K562 (cell line): ENCODE measurements at regions not wholly inside any gene's neighbourhood (a gene's known extent, or its start where the extent isn't known, plus 50 kb on each side); places are given as distances from the start of the nearest gene placed in this dataset.

Source experiments
- ATF1 ChIP-seq, 2 experiments: fragments of 450-650 bp in 1 of 2; IDR thresholded peaks; 2 replicates each; pipeline ENCODE4 v1.6.1; 2016; ENCODE audit warnings: missing compliant biosample characterization in 1 of 2, missing genetic modification characterization in 1 of 2
- EGR1 ChIP-seq: fragments of 450-650 bp; conservative IDR thresholded peaks from 2 replicates; pipeline ENCODE4 v1.6.1; 2017; ENCODE audit warnings: mild to moderate bottlenecking
- TAF1 ChIP-seq: IDR thresholded peaks from 2 replicates; pipeline ENCODE4 v1.6.1; 2011; ENCODE audit warnings: mild to moderate bottlenecking, low read length, moderate library complexity; ENCODE audit not compliant: insufficient read depth, control insufficient read depth, severe bottlenecking; ENCODE audit errors: extremely low read depth
- ZNF561 ChIP-seq: fragments of 450-650 bp; formaldehyde crosslinking; conservative IDR thresholded peaks from 2 replicates; pipeline ENCODE4 v1.4.0; 2020; ENCODE audit warnings: mild to moderate bottlenecking, moderate library complexity
- TF ChIP-seq, protein P1 (sequence below): fragments of 250-450 bp; sonication (Bioruptor Pico); IDR thresholded peaks from 2 replicates; pipeline ENCODE4 v1.5.0; 2021
- TF ChIP-seq, protein P2 (sequence below): sonication (generic); formaldehyde crosslinking; IDR thresholded peaks from 2 replicates; pipeline ENCODE4 v1.8.1; 2023; ENCODE audit warnings: mild to moderate bottlenecking, missing genetic modification reagents
- TF ChIP-seq, protein P3 (sequence below): fragments of 200-800 bp; sonication (Bioruptor generic); IDR thresholded peaks from 2 replicates; pipeline ENCODE4 v1.6.1; 2016; ENCODE audit warnings: missing genetic modification characterization, missing compliant biosample characterization
- TF ChIP-seq, protein P4 (sequence below), 2 experiments: fragments of 450-650 bp; formaldehyde crosslinking in 1 of 2; IDR thresholded peaks; 2 replicates each; pipeline versions ENCODE4 v1.4.0 to v1.6.1; 2014 to 2020; ENCODE audit warnings: mild to moderate bottlenecking in 2 of 2, borderline replicate concordance in 1 of 2, low read depth in 1 of 2
- TF ChIP-seq, protein P5 (sequence below): sonication (generic); formaldehyde crosslinking; IDR thresholded peaks from 2 replicates; pipeline ENCODE4 v1.8.0; 2022; ENCODE audit warnings: mild to moderate bottlenecking, low read depth, missing genetic modification reagents
- TF ChIP-seq, protein P6 (sequence below), 3 experiments: IDR thresholded peaks in 2 of 3; conservative IDR thresholded peaks in 1 of 3; 2 replicates each; pipeline ENCODE4 v1.5.1; 2011 to 2012; ENCODE audit warnings: low read length in 3 of 3, mild to moderate bottlenecking in 3 of 3, control low read depth in 2 of 3, improper control_type of control experiment in 1 of 3, inconsistent platforms in 1 of 3, low read depth in 1 of 3, mixed read lengths in 1 of 3, moderate library complexity in 1 of 3; ENCODE audit not compliant: insufficient read depth in 2 of 3

DNA sequence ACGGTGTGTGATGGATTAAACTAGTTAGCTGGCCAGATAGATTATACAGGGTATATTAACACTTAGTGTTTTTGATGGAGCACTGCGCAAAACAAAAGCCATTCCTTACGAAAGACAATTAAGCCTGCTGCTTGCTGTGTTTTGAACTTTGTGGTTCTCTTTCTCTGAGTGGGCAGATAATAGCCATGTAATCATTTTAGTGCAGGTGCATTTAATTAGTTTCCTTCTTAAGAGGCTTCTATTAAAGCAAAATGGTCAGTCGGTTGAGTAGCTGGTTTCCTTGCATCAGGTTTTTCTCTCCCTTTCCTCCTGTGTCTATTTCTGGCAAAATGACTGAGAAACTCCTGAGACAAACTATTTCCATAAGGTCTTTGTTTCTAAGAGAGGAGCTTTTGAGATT, 512.5 kb downstream of the DMAC1 start:
- TF ChIP-seq, protein P1, sequence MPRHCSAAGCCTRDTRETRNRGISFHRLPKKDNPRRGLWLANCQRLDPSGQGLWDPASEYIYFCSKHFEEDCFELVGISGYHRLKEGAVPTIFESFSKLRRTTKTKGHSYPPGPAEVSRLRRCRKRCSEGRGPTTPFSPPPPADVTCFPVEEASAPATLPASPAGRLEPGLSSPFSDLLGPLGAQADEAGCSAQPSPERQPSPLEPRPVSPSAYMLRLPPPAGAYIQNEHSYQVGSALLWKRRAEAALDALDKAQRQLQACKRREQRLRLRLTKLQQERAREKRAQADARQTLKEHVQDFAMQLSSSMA (CRISPR knock-in tag): no peak
- no peak for TF ChIP-seq ZNF561 (CRISPR knock-in tag)
- no peak for TF ChIP-seq ATF1 (CRISPR knock-in tag; IDR thresholded peaks at IDR 0.05)
- TF ChIP-seq ATF1 (tag; IDR thresholded peaks at IDR 0.05): no peak
- TF ChIP-seq, protein P2, sequence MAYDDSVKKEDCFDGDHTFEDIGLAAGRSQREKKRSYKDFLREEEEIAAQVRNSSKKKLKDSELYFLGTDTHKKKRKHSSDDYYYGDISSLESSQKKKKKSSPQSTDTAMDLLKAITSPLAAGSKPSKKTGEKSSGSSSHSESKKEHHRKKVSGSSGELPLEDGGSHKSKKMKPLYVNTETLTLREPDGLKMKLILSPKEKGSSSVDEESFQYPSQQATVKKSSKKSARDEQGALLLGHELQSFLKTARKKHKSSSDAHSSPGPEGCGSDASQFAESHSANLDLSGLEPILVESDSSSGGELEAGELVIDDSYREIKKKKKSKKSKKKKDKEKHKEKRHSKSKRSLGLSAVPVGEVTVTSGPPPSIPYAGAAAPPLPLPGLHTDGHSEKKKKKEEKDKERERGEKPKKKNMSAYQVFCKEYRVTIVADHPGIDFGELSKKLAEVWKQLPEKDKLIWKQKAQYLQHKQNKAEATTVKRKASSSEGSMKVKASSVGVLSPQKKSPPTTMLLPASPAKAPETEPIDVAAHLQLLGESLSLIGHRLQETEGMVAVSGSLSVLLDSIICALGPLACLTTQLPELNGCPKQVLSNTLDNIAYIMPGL (CRISPR knock-in tag): no peak
- TF ChIP-seq, protein P3, sequence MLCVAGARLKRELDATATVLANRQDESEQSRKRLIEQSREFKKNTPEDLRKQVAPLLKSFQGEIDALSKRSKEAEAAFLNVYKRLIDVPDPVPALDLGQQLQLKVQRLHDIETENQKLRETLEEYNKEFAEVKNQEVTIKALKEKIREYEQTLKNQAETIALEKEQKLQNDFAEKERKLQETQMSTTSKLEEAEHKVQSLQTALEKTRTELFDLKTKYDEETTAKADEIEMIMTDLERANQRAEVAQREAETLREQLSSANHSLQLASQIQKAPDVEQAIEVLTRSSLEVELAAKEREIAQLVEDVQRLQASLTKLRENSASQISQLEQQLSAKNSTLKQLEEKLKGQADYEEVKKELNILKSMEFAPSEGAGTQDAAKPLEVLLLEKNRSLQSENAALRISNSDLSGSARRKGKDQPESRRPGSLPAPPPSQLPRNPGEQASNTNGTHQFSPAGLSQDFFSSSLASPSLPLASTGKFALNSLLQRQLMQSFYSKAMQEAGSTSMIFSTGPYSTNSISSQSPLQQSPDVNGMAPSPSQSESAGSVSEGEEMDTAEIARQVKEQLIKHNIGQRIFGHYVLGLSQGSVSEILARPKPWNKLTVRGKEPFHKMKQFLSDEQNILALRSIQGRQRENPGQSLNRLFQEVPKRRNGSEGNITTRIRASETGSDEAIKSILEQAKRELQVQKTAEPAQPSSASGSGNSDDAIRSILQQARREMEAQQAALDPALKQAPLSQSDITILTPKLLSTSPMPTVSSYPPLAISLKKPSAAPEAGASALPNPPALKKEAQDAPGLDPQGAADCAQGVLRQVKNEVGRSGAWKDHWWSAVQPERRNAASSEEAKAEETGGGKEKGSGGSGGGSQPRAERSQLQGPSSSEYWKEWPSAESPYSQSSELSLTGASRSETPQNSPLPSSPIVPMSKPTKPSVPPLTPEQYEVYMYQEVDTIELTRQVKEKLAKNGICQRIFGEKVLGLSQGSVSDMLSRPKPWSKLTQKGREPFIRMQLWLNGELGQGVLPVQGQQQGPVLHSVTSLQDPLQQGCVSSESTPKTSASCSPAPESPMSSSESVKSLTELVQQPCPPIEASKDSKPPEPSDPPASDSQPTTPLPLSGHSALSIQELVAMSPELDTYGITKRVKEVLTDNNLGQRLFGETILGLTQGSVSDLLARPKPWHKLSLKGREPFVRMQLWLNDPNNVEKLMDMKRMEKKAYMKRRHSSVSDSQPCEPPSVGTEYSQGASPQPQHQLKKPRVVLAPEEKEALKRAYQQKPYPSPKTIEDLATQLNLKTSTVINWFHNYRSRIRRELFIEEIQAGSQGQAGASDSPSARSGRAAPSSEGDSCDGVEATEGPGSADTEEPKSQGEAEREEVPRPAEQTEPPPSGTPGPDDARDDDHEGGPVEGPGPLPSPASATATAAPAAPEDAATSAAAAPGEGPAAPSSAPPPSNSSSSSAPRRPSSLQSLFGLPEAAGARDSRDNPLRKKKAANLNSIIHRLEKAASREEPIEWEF: no peak
- TF ChIP-seq, protein P4, sequence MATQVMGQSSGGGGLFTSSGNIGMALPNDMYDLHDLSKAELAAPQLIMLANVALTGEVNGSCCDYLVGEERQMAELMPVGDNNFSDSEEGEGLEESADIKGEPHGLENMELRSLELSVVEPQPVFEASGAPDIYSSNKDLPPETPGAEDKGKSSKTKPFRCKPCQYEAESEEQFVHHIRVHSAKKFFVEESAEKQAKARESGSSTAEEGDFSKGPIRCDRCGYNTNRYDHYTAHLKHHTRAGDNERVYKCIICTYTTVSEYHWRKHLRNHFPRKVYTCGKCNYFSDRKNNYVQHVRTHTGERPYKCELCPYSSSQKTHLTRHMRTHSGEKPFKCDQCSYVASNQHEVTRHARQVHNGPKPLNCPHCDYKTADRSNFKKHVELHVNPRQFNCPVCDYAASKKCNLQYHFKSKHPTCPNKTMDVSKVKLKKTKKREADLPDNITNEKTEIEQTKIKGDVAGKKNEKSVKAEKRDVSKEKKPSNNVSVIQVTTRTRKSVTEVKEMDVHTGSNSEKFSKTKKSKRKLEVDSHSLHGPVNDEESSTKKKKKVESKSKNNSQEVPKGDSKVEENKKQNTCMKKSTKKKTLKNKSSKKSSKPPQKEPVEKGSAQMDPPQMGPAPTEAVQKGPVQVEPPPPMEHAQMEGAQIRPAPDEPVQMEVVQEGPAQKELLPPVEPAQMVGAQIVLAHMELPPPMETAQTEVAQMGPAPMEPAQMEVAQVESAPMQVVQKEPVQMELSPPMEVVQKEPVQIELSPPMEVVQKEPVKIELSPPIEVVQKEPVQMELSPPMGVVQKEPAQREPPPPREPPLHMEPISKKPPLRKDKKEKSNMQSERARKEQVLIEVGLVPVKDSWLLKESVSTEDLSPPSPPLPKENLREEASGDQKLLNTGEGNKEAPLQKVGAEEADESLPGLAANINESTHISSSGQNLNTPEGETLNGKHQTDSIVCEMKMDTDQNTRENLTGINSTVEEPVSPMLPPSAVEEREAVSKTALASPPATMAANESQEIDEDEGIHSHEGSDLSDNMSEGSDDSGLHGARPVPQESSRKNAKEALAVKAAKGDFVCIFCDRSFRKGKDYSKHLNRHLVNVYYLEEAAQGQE (IDR thresholded peaks at IDR 0.05; ENCODE audit: borderline replicate concordance): no peak
- TF ChIP-seq, protein P4 (CRISPR knock-in tag; IDR thresholded peaks at IDR 0.05; ENCODE audit: low read depth): no peak
- TF ChIP-seq, protein P5, sequence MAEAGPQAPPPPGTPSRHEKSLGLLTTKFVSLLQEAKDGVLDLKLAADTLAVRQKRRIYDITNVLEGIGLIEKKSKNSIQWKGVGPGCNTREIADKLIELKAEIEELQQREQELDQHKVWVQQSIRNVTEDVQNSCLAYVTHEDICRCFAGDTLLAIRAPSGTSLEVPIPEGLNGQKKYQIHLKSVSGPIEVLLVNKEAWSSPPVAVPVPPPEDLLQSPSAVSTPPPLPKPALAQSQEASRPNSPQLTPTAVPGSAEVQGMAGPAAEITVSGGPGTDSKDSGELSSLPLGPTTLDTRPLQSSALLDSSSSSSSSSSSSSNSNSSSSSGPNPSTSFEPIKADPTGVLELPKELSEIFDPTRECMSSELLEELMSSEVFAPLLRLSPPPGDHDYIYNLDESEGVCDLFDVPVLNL (CRISPR knock-in tag): no peak
- TF ChIP-seq, protein P6, sequence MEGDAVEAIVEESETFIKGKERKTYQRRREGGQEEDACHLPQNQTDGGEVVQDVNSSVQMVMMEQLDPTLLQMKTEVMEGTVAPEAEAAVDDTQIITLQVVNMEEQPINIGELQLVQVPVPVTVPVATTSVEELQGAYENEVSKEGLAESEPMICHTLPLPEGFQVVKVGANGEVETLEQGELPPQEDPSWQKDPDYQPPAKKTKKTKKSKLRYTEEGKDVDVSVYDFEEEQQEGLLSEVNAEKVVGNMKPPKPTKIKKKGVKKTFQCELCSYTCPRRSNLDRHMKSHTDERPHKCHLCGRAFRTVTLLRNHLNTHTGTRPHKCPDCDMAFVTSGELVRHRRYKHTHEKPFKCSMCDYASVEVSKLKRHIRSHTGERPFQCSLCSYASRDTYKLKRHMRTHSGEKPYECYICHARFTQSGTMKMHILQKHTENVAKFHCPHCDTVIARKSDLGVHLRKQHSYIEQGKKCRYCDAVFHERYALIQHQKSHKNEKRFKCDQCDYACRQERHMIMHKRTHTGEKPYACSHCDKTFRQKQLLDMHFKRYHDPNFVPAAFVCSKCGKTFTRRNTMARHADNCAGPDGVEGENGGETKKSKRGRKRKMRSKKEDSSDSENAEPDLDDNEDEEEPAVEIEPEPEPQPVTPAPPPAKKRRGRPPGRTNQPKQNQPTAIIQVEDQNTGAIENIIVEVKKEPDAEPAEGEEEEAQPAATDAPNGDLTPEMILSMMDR (IDR thresholded peaks at IDR 0.05 in 2 of 3, conservative IDR thresholded peaks at IDR 0.05 in 1 of 3; ENCODE audit: insufficient read depth in 2 of 3, low read depth in 1 of 3, low read length in 3 of 3): no peak
- TF ChIP-seq EGR1: no peak
- no peak for TF ChIP-seq TAF1
